Naive thymus-derived CD4-positive, alpha-beta T cell (primary cell): ENCODE measurements at regions not wholly inside any gene's neighbourhood (a gene's known extent, or its start where the extent isn't known, plus 50 kb on each side); places are given as distances from the start of the nearest gene placed in this dataset.

ENCODE experiments used
- ATAC-seq: fragments of 150-1000 bp; cut with Tn5 transposase; 2 replicates; pipeline ENCODE4 v1.10.0; 2021; ENCODE audit warnings: mild to moderate bottlenecking, moderate library complexity
- CTCF ChIA-PET: fragments of 350-600 bp; sonication (Branson Sonifier 250); formaldehyde crosslinking; loops from one replicate; lab custom pipeline; 2021; ENCODE audit warnings: antibody characterized with exemption; lab: Charles Lee
- POLR2A ChIA-PET: fragments of 350-600 bp; sonication (Branson Sonifier 250); formaldehyde crosslinking; loops from one replicate; lab custom pipeline; 2021; ENCODE audit warnings: antibody characterized with exemption, inconsistent platforms; lab: Charles Lee
- DNase-seq, 9 donors: peaks; one replicate each; pipeline versions ENCODE4 v3.0.0 to v3.0.0-alpha.2; 2020 to 2022; ENCODE audit warnings: mixed read lengths in 1 of 9
- H3K27ac ChIP-seq: one replicate; pipeline ENCODE4 v1.7.0; 2013; ENCODE audit warnings: mild to moderate bottlenecking, low read depth, low read length, moderate library complexity
- H3K27me3 ChIP-seq, 2 donors: one replicate each; pipeline ENCODE4 v1.7.0; 2013; ENCODE audit warnings: low read length in 2 of 2, mild to moderate bottlenecking in 2 of 2, moderate library complexity in 2 of 2; ENCODE audit not compliant: control insufficient read depth in 2 of 2, insufficient read depth in 2 of 2
- H3K36me3 ChIP-seq, 3 experiments: 1 replicate in 2 of 3; 2 replicates in 1 of 3; pipeline ENCODE4 v1.7.0; 2013; ENCODE audit warnings: low read length in 3 of 3, mild to moderate bottlenecking in 3 of 3, moderate library complexity in 1 of 3; ENCODE audit not compliant: insufficient read depth in 3 of 3, control insufficient read depth in 2 of 3
- H3K4me1 ChIP-seq, 2 donors: one replicate each; pipeline ENCODE4 v1.7.0; 2013; ENCODE audit warnings: low read length in 2 of 2, mild to moderate bottlenecking in 2 of 2, moderate library complexity in 1 of 2; ENCODE audit not compliant: control insufficient read depth in 2 of 2, insufficient read depth in 2 of 2
- H3K4me3 ChIP-seq: 2 replicates; pipeline ENCODE4 v1.7.0; 2013; ENCODE audit warnings: mild to moderate bottlenecking, low read length
- H3K9me3 ChIP-seq, 3 experiments: 1 replicate in 2 of 3; 2 replicates in 1 of 3; pipeline ENCODE4 v1.7.0; 2013; ENCODE audit warnings: low read length in 3 of 3; ENCODE audit not compliant: control insufficient read depth in 2 of 3
- H3K27ac Mint-ChIP-seq, 9 donors: one replicate each; pipeline ENCODE4 v1.8.0; 2020 to 2022; ENCODE audit warnings: mixed read lengths in 9 of 9, mild to moderate bottlenecking in 8 of 9, moderate library complexity in 5 of 9, inconsistent platforms in 2 of 9
- H3K27me3 Mint-ChIP-seq, 5 donors: one replicate each; pipeline ENCODE4 v1.8.0; 2021 to 2022; ENCODE audit warnings: mixed read lengths in 5 of 5, mild to moderate bottlenecking in 1 of 5
- H3K36me3 Mint-ChIP-seq, 5 donors: one replicate each; pipeline ENCODE4 v1.8.0; 2020 to 2022; ENCODE audit warnings: mixed read lengths in 5 of 5, mild to moderate bottlenecking in 3 of 5, inconsistent platforms in 1 of 5
- H3K4me1 Mint-ChIP-seq, 7 donors: one replicate each; pipeline ENCODE4 v1.8.0; 2020 to 2022; ENCODE audit warnings: mixed read lengths in 7 of 7, mild to moderate bottlenecking in 3 of 7, inconsistent platforms in 1 of 7
- H3K4me3 Mint-ChIP-seq, 10 donors: one replicate each; pipeline ENCODE4 v1.8.0; 2020 to 2022; ENCODE audit warnings: mild to moderate bottlenecking in 10 of 10, mixed read lengths in 10 of 10, moderate library complexity in 6 of 10, inconsistent platforms in 2 of 10
- H3K9me3 Mint-ChIP-seq, 11 donors: one replicate each; pipeline ENCODE4 v1.8.0; 2020 to 2022; ENCODE audit warnings: mixed read lengths in 11 of 11, mild to moderate bottlenecking in 4 of 11, inconsistent platforms in 1 of 11, moderate library complexity in 1 of 11
- intact Hi-C, 2 donors: fragments of 100-400 bp; cut with micrococcal nuclease; formaldehyde crosslinking; loops; one replicate each; pipeline ENCODE4 v1.15.1; 2023

DNA sequence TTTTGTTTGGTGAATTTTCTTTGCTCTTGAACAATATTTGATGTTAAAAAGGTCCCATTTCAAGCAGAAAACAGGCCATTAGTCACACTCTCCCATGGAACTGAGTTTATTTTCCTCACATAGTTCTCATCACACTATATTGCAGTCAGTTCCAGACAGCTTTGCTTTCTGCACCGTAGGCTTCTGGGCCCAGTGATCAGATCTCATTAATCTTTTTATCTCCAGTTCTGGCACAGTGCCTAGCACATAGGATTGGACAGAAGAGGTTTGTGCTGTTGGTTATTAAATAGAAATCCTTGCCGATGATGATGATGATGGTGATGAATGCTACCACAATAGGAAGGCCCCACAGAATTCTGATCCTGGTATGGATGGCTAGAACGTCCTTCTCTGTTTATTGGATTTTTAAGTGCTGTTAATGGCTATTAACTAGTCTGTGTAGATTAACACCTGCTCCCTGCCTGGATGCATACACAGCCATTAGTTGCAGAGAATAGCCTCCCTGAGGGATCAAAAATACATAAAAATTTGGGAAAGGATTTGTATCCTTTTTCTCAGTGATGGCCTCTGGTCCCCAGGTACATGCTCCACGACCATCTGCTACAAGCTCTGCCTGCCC, 52.0 kb upstream of the NTRK2 start:
- H3K4me1 Mint-ChIP-seq = no peaks in the 10 kb centered on the region
- no peak overlapping the region for H3K27ac Mint-ChIP-seq

More for the DNA sequence above, 52.0 kb upstream of the NTRK2 start:
- Mint-ChIP-seq H3K4me3 (no peak overlapping the region), H3K27me3 (peaks cover 0 to 15% (median 3%) of the 10 kb centered on the region in 5 donors), H3K36me3 (no peaks in the 10 kb centered on the region), H3K9me3 (peaks cover 0 to 3% (median 0%) of the 10 kb centered on the region in 11 donors)
- ChIA-PET CTCF (no interaction called here), POLR2A (no interaction called here)
- no peaks in the 10 kb centered on the region for H3K9me3 ChIP-seq
- no peak overlapping the region for H3K27ac ChIP-seq
- H3K4me1 ChIP-seq = no peaks in the 10 kb centered on the region
- no peaks in the 10 kb centered on the region for H3K36me3 ChIP-seq
- no peak overlapping the region for H3K4me3 ChIP-seq
- DNase-seq = no peak
- no peak for ATAC-seq
- intact Hi-C loops = no loop called here
- no peaks in the 10 kb centered on the region for H3K27me3 ChIP-seq
